ENCODE measurements at regions not wholly inside any gene's neighbourhood (a gene's known extent, or its start where the extent isn't known, plus 50 kb on each side); places are given as distances from the start of the nearest gene placed in this dataset.

DNA sequence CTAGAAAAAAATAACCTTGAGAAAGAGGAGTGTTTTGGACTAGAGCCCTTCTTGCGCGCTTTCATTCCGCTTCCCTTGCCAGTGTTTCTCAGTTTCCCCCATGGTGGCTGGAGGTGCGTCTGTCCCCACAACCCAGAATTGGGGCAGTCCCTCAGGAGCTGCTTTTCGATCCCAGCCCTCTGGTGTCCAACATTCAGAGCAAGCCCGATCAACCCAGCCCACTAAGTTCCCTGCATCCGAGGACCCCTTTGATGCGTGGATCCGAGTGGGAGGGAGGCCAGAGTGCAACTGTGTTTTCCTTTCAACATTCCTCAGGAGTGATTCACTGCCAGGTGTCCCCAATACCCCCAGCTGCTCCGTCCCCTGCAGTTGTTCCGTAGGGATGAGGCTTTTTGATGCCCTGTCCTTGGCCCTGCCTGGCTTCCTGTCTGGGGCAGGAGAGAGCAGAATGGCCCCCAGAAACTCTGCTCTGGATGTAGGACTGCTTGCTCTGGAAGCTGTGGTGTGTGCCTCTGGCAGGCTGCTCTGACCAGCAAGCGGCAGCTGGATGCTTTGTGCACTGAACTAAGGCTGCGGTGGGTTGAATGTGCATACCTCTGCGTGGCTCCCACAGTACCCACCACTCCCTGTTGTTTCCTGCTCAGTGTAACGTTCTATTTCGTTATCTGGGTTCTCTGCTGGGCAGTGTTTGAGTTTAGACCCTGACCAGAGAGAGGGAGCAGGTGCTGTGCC, 117.5 kb downstream of the BOD1 start:
- TF ChIP-seq CTCF (IDR thresholded peaks at IDR 0.05; ENCODE audit: insufficient read depth, low read length, poor library complexity, severe bottlenecking), result no peak
- TF ChIP-seq EZH2phosphoT487 (conservative IDR thresholded peaks at IDR 0.05; ENCODE audit: low read length), result no peak

Data from SU-DHL-6 (cell line).